ENCODE measurements at regions not wholly inside any gene's neighbourhood (a gene's known extent, or its start where the extent isn't known, plus 50 kb on each side); places are given as distances from the start of the nearest gene placed in this dataset.
"Not testable (repeated sequence)": the region's sequence is repeated elsewhere in the genome, so short reads cannot be mapped to it uniquely, and the experiment has no call there.

DNA sequence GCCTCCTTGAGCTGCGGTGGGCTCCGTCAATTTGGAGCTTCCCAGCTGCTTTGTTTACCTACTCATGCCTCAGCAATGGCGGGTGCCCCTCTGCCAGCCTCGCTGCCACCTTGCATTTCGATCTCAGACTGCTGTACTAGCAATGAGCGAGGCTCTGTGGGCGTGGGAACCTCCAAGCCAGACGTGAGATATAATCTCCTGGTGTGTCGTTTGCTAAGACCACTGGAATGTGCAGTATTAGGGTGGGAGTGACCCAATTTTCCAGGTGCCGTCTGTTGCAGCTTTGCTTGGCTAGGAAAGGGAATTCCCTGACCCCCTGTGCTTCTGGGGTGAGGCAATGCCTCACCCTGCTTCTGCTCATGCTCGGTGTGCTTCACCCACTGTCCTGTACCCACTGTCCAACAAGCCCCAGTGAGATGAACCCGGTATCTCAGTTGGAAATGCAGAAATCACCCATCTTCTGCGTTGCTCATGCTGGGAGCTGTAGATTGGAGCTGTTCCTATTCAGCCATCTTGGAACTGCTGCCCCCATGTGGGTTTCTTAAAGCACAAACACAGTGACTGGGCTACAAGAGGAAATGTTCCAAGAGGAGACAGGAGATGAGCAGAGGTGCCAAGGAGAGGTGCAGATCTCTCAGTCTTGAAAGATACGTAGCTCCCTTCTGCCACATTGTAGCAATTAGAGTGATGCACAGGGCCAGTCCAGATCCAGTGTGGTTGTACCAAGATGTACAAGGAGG, 193.0 kb upstream of the IGFBP7 start:
- no peak overlapping the region for H3K4me3 ChIP-seq (ENCODE audit: low read length)
- H3K27me3 ChIP-seq (ENCODE audit: control insufficient read depth, insufficient read depth, low read length), result no peaks in the 10 kb centered on the region
- no peaks in the 10 kb centered on the region for H3K4me1 ChIP-seq (ENCODE audit: control insufficient read depth, insufficient read depth, low read length)
- H3K9ac ChIP-seq (ENCODE audit: low read length), result no peak overlapping the region
- H3K36me3 ChIP-seq (ENCODE audit: control insufficient read depth, insufficient read depth, low read length), result no peaks in the 10 kb centered on the region
- no peaks in the 10 kb centered on the region for H3K9me3 ChIP-seq (ENCODE audit: control insufficient read depth, low read length)

DNA sequence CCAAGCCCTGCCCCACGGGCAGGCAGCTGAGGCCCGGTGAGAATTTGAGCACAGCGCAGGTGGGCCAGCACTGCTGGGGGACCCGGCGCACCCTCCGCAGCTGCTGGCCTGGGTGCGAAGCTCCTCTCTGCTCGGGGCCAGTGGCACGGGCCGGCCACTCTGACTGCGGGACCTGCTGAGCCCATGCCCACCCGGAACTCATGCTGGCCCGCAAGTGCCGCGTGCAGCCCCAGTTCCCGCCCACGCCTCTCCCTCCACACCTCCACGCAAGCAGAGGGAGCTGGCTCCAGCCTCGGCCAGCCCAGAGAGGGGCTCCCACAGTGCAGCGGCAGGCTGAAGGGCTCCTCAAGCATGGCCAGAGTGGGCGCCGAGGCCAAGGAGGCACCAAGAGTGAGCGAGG, 190.1 kb upstream of the IGFBP7 start:
- not testable (repeated sequence) for H3K4me1 ChIP-seq (ENCODE audit: control insufficient read depth, insufficient read depth, low read length); H3K4me3 ChIP-seq (ENCODE audit: low read length); H3K36me3 ChIP-seq (ENCODE audit: control insufficient read depth, insufficient read depth, low read length); H3K9me3 ChIP-seq (ENCODE audit: control insufficient read depth, low read length); H3K9ac ChIP-seq (ENCODE audit: low read length); H3K27me3 ChIP-seq (ENCODE audit: control insufficient read depth, insufficient read depth, low read length)

DNA sequence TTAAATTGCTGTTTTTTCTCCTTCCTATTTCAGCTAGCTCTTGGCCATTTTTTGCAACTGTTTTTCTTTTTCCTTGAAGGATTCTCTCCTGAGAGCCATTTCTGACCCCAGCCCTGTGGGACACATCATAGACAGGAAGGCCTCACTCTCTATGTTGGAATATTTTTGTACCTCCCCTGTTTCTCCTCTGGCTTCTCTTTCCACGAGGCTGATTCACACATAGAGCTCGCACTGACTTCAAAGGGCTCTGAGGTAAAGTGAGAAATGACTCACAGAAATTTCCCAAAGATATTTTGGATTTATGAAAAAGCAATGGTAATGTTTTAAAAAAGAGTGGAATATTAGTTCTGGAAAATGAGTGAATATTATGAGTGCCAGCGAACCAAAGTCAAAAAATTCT, 181.7 kb upstream of the IGFBP7 start:
- Histone ChIP-seq H3K9me3 (ENCODE audit: control insufficient read depth, low read length) (no peaks in the 10 kb centered on the region), H3K4me3 (ENCODE audit: low read length) (no peak overlapping the region), H3K9ac (ENCODE audit: low read length) (no peak overlapping the region), H3K27me3 (ENCODE audit: control insufficient read depth, insufficient read depth, low read length) (no peaks in the 10 kb centered on the region), H3K4me1 (ENCODE audit: control insufficient read depth, insufficient read depth, low read length) (no peaks in the 10 kb centered on the region), H3K36me3 (ENCODE audit: control insufficient read depth, insufficient read depth, low read length) (no peaks in the 10 kb centered on the region)

DNA sequence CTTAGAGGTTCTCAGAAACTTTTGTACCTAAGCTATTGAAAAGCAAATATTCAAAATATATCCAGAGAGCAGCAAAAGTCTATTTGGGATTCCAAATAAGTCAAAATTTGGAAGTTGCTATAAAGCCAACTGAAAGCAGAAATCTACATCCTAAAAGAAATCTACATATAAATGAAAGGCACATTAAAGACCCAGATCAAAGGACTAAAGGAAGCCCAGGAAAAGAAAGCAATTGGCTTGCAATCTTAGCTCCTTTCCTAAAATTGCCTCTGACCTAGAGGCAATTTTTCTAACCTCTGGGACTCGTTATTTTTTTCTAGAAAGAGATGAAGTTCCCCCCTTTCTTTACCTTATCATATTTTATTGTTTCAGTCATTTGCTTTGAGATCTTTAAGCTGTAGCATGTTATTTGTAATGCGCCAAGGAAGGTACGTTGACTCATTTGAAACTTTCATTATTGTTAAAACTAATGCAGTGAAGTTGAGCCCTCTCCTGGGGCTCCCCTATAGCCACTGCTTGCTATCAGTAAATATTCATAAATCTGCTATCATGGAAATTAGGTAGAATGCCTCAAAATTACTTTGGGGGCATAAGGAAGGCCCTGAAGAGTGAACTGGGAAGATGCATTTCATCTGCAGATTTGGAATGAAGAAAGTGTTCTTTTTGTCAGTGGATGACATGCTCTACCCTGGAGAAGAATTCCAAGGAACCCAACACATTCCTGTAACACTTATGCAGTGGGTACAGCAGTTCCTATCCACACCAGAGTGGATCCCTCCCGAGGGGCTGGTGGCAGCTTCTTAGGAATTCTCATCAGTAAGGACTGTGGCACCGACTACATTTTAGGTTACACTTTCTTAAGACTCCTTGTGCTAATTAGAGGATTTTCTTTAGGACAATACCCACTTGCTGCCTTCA, 177.8 kb upstream of the IGFBP7 start:
- Histone ChIP-seq H3K4me1 (ENCODE audit: control insufficient read depth, insufficient read depth, low read length) (no peaks in the 10 kb centered on the region), H3K9ac (ENCODE audit: low read length) (no peak overlapping the region), H3K4me3 (ENCODE audit: low read length) (no peak overlapping the region), H3K9me3 (ENCODE audit: control insufficient read depth, low read length) (no peaks in the 10 kb centered on the region), H3K27me3 (ENCODE audit: control insufficient read depth, insufficient read depth, low read length) (no peaks in the 10 kb centered on the region), H3K36me3 (ENCODE audit: control insufficient read depth, insufficient read depth, low read length) (no peaks in the 10 kb centered on the region)

DNA sequence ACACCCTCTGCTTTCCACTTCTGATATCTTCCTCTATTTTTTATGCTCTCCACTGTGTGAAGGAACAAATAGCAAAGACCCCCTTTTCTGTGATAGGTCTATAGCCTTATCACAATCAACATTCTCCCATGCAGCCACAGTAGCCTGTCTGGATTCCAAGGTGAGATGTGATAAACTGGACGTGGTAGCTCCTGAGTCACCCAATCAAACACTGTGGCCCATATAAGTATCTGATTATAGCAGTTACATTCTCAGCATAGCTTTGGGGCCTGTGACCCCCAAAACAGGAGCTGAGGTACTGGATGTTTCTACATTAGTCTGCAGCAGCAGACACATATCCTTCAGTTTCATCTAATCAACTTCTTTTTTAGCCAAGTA, 172.7 kb upstream of the IGFBP7 start:
- H3K4me1 ChIP-seq (ENCODE audit: control insufficient read depth, insufficient read depth, low read length), result no peaks in the 10 kb centered on the region
- H3K9me3 ChIP-seq (ENCODE audit: control insufficient read depth, low read length), result no peaks in the 10 kb centered on the region
- no peak overlapping the region for H3K9ac ChIP-seq (ENCODE audit: low read length)
- no peaks in the 10 kb centered on the region for H3K36me3 ChIP-seq (ENCODE audit: control insufficient read depth, insufficient read depth, low read length)
- H3K27me3 ChIP-seq (ENCODE audit: control insufficient read depth, insufficient read depth, low read length), result no peaks in the 10 kb centered on the region
- no peak overlapping the region for H3K4me3 ChIP-seq (ENCODE audit: low read length)

DNA sequence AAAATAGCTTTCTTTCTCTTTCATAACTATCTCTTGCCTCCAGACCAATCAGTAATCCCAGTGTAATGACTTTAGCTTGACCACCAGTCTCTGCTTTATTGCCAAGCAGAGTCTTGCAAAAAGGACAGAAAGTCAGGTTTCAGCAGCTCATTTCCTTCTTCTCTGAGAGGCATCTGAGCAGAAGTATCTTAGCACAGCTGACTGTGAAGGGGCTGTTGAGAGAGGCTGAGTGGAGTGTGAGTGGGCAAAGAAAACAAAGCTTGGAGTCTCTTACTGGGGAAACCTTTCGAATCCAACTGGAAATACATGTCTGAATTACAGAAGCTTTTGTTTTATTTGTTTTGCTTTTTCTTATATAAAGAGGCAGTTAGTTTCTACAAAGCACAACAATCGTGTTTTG, 170.3 kb upstream of the IGFBP7 start:
- H3K27me3 ChIP-seq (ENCODE audit: control insufficient read depth, insufficient read depth, low read length), result no peaks in the 10 kb centered on the region
- H3K36me3 ChIP-seq (ENCODE audit: control insufficient read depth, insufficient read depth, low read length), result no peaks in the 10 kb centered on the region
- H3K9me3 ChIP-seq (ENCODE audit: control insufficient read depth, low read length), result no peaks in the 10 kb centered on the region
- H3K4me3 ChIP-seq (ENCODE audit: low read length), result no peak overlapping the region
- H3K9ac ChIP-seq (ENCODE audit: low read length), result no peak overlapping the region
- H3K4me1 ChIP-seq (ENCODE audit: control insufficient read depth, insufficient read depth, low read length), result no peaks in the 10 kb centered on the region

DNA sequence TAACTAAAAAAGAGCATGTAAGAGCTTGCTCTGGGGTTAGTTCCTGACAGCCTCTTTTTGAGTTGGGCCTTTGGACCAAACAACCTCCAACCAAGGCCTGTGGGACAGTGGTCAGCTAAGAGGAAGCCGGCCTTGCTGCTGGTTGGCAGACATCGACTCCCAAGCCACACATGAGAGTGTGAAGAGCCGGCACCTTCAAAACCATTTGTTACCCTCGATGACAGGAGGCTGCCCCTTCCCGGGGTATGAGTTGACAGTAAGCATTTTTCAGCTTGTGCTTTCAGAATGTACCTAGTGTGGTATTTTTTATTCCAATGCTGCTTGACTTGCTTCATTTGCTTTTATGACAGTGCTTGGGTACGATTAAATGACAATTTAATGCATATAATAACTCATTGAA, 168.6 kb upstream of the IGFBP7 start:
- H3K9me3 ChIP-seq (ENCODE audit: control insufficient read depth, low read length), result no peaks in the 10 kb centered on the region
- H3K4me3 ChIP-seq (ENCODE audit: low read length), result no peak overlapping the region
- no peaks in the 10 kb centered on the region for H3K27me3 ChIP-seq (ENCODE audit: control insufficient read depth, insufficient read depth, low read length)
- H3K36me3 ChIP-seq (ENCODE audit: control insufficient read depth, insufficient read depth, low read length), result no peaks in the 10 kb centered on the region
- no peaks in the 10 kb centered on the region for H3K4me1 ChIP-seq (ENCODE audit: control insufficient read depth, insufficient read depth, low read length)
- H3K9ac ChIP-seq (ENCODE audit: low read length), result no peak overlapping the region

DNA sequence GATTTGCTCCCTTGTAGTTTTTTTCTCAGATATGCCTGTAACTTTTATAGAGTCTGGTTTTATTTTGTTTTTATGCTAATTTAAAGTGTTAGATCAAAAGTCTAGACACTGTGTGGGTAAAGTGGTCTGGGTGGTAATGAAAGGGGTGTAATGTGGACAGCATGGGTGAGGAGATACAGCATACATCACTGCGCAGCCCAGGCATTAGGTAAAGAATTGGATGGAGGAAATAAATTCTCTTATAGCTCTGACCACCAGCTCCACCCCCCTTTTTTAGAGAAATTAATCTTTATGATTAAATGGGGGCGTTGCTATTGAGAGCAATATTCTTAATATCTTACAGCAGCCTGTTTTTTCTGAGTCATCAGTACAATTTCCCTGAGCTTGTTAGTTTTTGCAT, 163.9 kb upstream of the IGFBP7 start:
- Histone ChIP-seq H3K4me3 (ENCODE audit: low read length) (no peak overlapping the region), H3K9ac (ENCODE audit: low read length) (no peak overlapping the region), H3K27me3 (ENCODE audit: control insufficient read depth, insufficient read depth, low read length) (no peaks in the 10 kb centered on the region), H3K4me1 (ENCODE audit: control insufficient read depth, insufficient read depth, low read length) (no peaks in the 10 kb centered on the region), H3K36me3 (ENCODE audit: control insufficient read depth, insufficient read depth, low read length) (no peaks in the 10 kb centered on the region), H3K9me3 (ENCODE audit: control insufficient read depth, low read length) (no peaks in the 10 kb centered on the region)

DNA sequence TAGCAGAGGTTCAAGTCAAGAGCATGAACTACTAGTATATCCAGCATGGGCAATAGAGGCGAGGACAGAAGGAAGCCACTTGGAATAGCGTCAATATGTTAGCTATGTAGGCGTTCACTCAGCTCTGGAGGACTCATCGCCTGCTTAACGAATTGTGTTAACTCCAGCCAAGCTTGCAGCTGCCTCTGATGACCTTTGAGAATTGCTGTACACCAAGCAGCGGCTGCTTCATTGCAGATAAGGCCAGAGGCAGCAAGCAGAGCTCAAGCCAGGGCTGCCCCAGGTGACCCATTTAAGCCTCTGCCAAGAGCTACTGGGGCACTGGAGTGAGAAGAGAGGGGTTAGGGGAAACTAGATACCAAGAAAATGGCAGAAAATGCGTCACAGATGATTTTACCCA, 160.2 kb upstream of the IGFBP7 start:
- no peaks in the 10 kb centered on the region for H3K4me1 ChIP-seq (ENCODE audit: control insufficient read depth, insufficient read depth, low read length)
- H3K27me3 ChIP-seq (ENCODE audit: control insufficient read depth, insufficient read depth, low read length), result no peaks in the 10 kb centered on the region
- H3K9me3 ChIP-seq (ENCODE audit: control insufficient read depth, low read length), result no peaks in the 10 kb centered on the region
- no peaks in the 10 kb centered on the region for H3K36me3 ChIP-seq (ENCODE audit: control insufficient read depth, insufficient read depth, low read length)
- no peak overlapping the region for H3K4me3 ChIP-seq (ENCODE audit: low read length)
- H3K9ac ChIP-seq (ENCODE audit: low read length), result no peak overlapping the region

DNA sequence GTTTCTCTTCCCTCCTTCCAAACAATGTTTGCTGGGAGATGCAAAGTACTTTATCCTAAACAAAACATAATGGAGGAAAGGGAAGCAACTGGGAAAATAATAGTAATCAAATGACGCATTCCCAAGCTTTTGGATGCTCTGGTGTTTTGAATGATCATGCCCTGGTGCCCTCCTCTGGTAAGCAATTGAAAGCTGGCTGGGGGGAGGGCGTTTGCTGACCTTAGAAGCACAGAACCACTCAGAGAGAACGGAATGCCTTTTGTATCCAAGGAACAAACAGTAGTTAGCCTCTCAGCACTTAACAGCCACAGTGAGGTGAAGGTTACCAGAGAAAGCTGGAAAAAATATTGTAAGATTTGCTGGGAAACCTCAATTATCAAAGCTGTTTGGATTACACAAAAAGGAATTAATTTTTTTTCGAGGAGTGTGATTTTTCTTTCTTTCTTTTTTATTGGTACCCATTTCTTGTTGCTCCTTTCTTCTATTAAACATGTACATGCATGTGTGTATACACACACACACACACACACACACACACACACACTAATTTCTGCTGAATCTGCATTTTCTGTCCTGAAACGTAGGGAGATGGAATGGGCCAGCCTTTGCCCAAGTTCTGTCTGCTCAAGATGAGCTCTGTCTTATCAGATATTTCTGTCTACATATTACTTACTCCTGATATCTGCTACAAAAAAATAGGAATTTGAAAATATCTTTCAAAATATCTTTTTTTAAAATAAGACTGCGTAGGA, 155.8 kb upstream of the IGFBP7 start:
- no peak overlapping the region for H3K9ac ChIP-seq (ENCODE audit: low read length)
- no peaks in the 10 kb centered on the region for H3K9me3 ChIP-seq (ENCODE audit: control insufficient read depth, low read length)
- no peak overlapping the region for H3K4me3 ChIP-seq (ENCODE audit: low read length)
- H3K4me1 ChIP-seq (ENCODE audit: control insufficient read depth, insufficient read depth, low read length), result no peaks in the 10 kb centered on the region
- no peaks in the 10 kb centered on the region for H3K36me3 ChIP-seq (ENCODE audit: control insufficient read depth, insufficient read depth, low read length)
- no peaks in the 10 kb centered on the region for H3K27me3 ChIP-seq (ENCODE audit: control insufficient read depth, insufficient read depth, low read length)

DNA sequence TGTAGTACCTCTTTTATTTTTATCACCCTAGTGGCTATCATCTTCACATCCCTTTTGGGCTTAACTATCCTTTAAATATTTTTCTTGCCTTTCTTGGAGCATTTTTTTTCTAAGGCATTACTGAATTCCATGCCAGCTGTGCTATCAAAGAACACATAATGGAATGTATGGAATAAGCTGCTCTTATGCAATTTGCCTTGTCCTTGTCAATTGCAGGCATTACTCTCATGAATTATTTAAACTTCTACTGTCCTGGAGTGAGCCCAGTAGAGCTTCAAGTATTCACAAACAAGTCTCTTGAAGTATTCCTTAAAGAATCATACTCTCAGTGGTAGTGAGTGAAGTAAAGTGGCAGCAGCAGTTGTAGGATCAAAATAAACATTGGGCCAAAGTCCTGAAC, 144.6 kb upstream of the IGFBP7 start:
- Histone ChIP-seq H3K36me3 (ENCODE audit: control insufficient read depth, insufficient read depth, low read length) (no peaks in the 10 kb centered on the region), H3K9me3 (ENCODE audit: control insufficient read depth, low read length) (no peaks in the 10 kb centered on the region), H3K4me3 (ENCODE audit: low read length) (no peak overlapping the region), H3K27me3 (ENCODE audit: control insufficient read depth, insufficient read depth, low read length) (no peaks in the 10 kb centered on the region), H3K9ac (ENCODE audit: low read length) (no peak overlapping the region), H3K4me1 (ENCODE audit: control insufficient read depth, insufficient read depth, low read length) (no peaks in the 10 kb centered on the region)

DNA sequence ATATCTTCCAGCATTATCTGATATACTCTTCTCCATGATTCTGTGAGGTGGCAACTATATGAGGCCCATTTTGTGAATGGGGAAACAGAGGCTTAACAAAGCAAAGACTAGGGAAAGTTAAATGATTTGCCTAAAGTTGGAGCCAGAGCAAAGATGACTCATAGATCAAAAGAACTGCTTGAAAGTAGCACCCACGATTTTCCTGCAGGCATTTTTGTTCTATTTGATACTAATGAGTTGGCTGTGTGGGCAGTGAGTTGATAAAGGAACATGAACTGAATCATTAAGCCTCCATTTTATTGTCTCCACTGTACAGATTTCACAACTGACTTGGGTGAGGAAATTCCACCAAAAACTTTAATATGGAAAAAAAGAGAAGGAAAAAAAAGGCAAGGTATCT, 138.9 kb upstream of the IGFBP7 start:
- no peaks in the 10 kb centered on the region for H3K4me1 ChIP-seq (ENCODE audit: control insufficient read depth, insufficient read depth, low read length)
- H3K4me3 ChIP-seq (ENCODE audit: low read length), result no peak overlapping the region
- H3K9me3 ChIP-seq (ENCODE audit: control insufficient read depth, low read length), result no peaks in the 10 kb centered on the region
- H3K27me3 ChIP-seq (ENCODE audit: control insufficient read depth, insufficient read depth, low read length), result no peaks in the 10 kb centered on the region
- no peak overlapping the region for H3K9ac ChIP-seq (ENCODE audit: low read length)
- no peaks in the 10 kb centered on the region for H3K36me3 ChIP-seq (ENCODE audit: control insufficient read depth, insufficient read depth, low read length)
